ENCODE measurements at regions not wholly inside any gene's neighbourhood (a gene's known extent, or its start where the extent isn't known, plus 50 kb on each side); places are given as distances from the start of the nearest gene placed in this dataset.

- TF ChIP-seq CTCF (IDR thresholded peaks at IDR 0.05; ENCODE audit: poor library complexity, severe bottlenecking) (no peak), EP300 (conservative IDR thresholded peaks at IDR 0.05; ENCODE audit: poor library complexity, severe bottlenecking) (peak; percentile 99), POLR2AphosphoS5 (IDR thresholded peaks at IDR 0.05) (peak; percentile 96), REST (IDR thresholded peaks at IDR 0.05; ENCODE audit: borderline replicate concordance) (peak; percentile 100), EZH2 (IDR thresholded peaks at IDR 0.05; ENCODE audit: borderline replicate concordance, insufficient read depth, low read length, poor library complexity, severe bottlenecking) (no peak), MXI1 (conservative IDR thresholded peaks at IDR 0.05; ENCODE audit: poor library complexity, severe bottlenecking) (no peak), RAD21 (conservative IDR thresholded peaks at IDR 0.05) (peak; percentile 8), SMC3 (conservative IDR thresholded peaks at IDR 0.05; ENCODE audit: poor library complexity) (no peak), TAF1 (IDR thresholded peaks at IDR 0.05; ENCODE audit: low read depth) (no peak)
Measured at GRCh38 chr5:56330167-56330566, 97.0 kb upstream of the ANKRD55 start.
